Transverse colon (tissue), 4 donors: ENCODE measurements at regions not wholly inside any gene's neighbourhood (a gene's known extent, or its start where the extent isn't known, plus 50 kb on each side); places are given as distances from the start of the nearest gene placed in this dataset.

ENCODE experiments used
- DNase-seq: peaks from one replicate; pipeline ENCODE4 v3.0.0-alpha.2; 2019
- H3K27ac ChIP-seq, 4 donors: fragments of 200-600 bp; sonication (generic); 2 replicates each; pipeline ENCODE4 v1.5.1; 2016 to 2018; ENCODE audit warnings: inconsistent platforms in 4 of 4
- H3K27me3 ChIP-seq: fragments of 200-600 bp; sonication (generic); 2 replicates; pipeline ENCODE4 v1.5.1; 2017; ENCODE audit warnings: inconsistent platforms
- H3K36me3 ChIP-seq, 4 donors: fragments of 200-600 bp; sonication (generic); 2 replicates each; pipeline ENCODE4 v1.5.1; 2017 to 2019; ENCODE audit warnings: inconsistent platforms in 4 of 4
- H3K4me1 ChIP-seq, 4 donors: fragments of 200-600 bp; sonication (generic); 2 replicates each; pipeline ENCODE4 v1.5.1; 2017 to 2020; ENCODE audit warnings: inconsistent platforms in 4 of 4
- H3K4me3 ChIP-seq, 4 donors: fragments of 200-600 bp; sonication (generic); 1 replicate in 1 of 4; 2 replicates in 3 of 4; pipeline versions ENCODE4 v1.5.1 to v1.6.1; 2017 to 2019; ENCODE audit warnings: inconsistent platforms in 4 of 4
- H3K9me3 ChIP-seq, 2 donors: fragments of 200-600 bp; sonication (generic); 2 replicates each; pipeline ENCODE4 v1.5.1; 2017 to 2019; ENCODE audit warnings: inconsistent platforms in 2 of 2
- CTCF ChIP-seq, 5 experiments: fragments of 200-600 bp in 3 of 5; fragments of 450-650 bp in 2 of 5; sonication (generic) in 3 of 5; IDR thresholded peaks; 1 replicate in 2 of 5; 2 replicates in 3 of 5; pipeline ENCODE4 v1.5.1; 2016 to 2017; ENCODE audit warnings: antibody characterized with exemption in 5 of 5, inconsistent platforms in 3 of 5, mild to moderate bottlenecking in 2 of 5, moderate library complexity in 1 of 5
- EP300 ChIP-seq: sonication (generic); formaldehyde crosslinking; IDR thresholded peaks from one replicate; pipeline ENCODE4 v1.6.1; 2017; ENCODE audit warnings: antibody characterized with exemption, low read depth
- POLR2A ChIP-seq: fragments of 450-650 bp; IDR thresholded peaks from one replicate; pipeline ENCODE4 v1.6.1; 2016; ENCODE audit warnings: antibody characterized with exemption, mild to moderate bottlenecking, moderate library complexity
- POLR2AphosphoS5 ChIP-seq, 3 donors: sonication (generic); formaldehyde crosslinking; IDR thresholded peaks; one replicate each; pipeline ENCODE4 v1.6.1; 2016; ENCODE audit warnings: antibody characterized with exemption in 3 of 3
- WGBS, 2 donors: methylation state at CpG; one replicate each; pipeline ENCODE4 v1.1.5; 2018; ENCODE audit warnings: low coverage in 1 of 2; 5-methylcytosine and 5-hydroxymethylcytosine counted together
- in situ Hi-C, 4 donors: fragments of 200-750 bp; cut with MboI; loops; one replicate each; pipeline versions ENCODE4 v1.15.0 to v1.15.1; 2017; ENCODE audit warnings: low sequenced_read_pairs in 3 of 4, low pct_ligation_motif_present in 1 of 4, low pct_unique_long_range_greater_than_20kb in 1 of 4
- intact Hi-C: fragments of 100-400 bp; cut with DNase I; formaldehyde crosslinking; loops from one replicate; pipeline ENCODE4 v1.15.1; 2023; ENCODE audit warnings: low total_unique reads

- Histone ChIP-seq H3K27ac (no peak overlapping the region), H3K36me3 (no peaks in the 10 kb centered on the region), H3K27me3 (no peaks in the 10 kb centered on the region), H3K4me3 (no peak overlapping the region), H3K4me1 (no peaks in the 10 kb centered on the region), H3K9me3 (no peaks in the 10 kb centered on the region)
- in situ Hi-C loops (no loop called here), intact Hi-C loops (no loop called here)
- 84% methylated on average over 2 of the region's 2 CpGs; no CpG with 5 or more reads in 1 of the 2 donors for WGBS, 2 donors
- no peak for DNase-seq
- TF ChIP-seq POLR2A (no peak), CTCF (IDR thresholded peaks at IDR 0.05) (no peak), EP300 (no peak), POLR2AphosphoS5 (IDR thresholded peaks at IDR 0.05) (no peak)
These were observed 341.4 kb upstream of the PODXL start for GRCh38 chr7:131897790-131898165.

GRCh38 chr7:131897016-131897789 is 340.8 kb upstream of the PODXL start:
- H3K27me3 ChIP-seq = no peaks in the 10 kb centered on the region
- TF ChIP-seq EP300 (no peak), CTCF (IDR thresholded peaks at IDR 0.05) (no peak), POLR2A (no peak), POLR2AphosphoS5 (IDR thresholded peaks at IDR 0.05) (no peak)
- 59 to 68% methylated on average over 2 to 6 of the region's 6 CpGs for WGBS, 2 donors
- no peaks in the 10 kb centered on the region for H3K36me3 ChIP-seq
- intact Hi-C loops = no loop called here
- no peak overlapping the region for H3K4me3 ChIP-seq
- no peaks in the 10 kb centered on the region for H3K9me3 ChIP-seq
- no peak overlapping the region for H3K27ac ChIP-seq
- in situ Hi-C loops = no loop called here
- no peaks in the 10 kb centered on the region for H3K4me1 ChIP-seq
- no peak for DNase-seq

- no peak overlapping the region for H3K27ac ChIP-seq
- no peak overlapping the region for H3K4me3 ChIP-seq
- H3K27me3 ChIP-seq = no peaks in the 10 kb centered on the region
- intact Hi-C loops = no loop called here
- in situ Hi-C loops = no loop called here
- no peaks in the 10 kb centered on the region for H3K36me3 ChIP-seq
- TF ChIP-seq POLR2A (no peak), POLR2AphosphoS5 (IDR thresholded peaks at IDR 0.05) (no peak), EP300 (no peak), CTCF (IDR thresholded peaks at IDR 0.05) (no peak)
- 72 to 84% methylated on average over 2 to 7 of the region's 7 CpGs for WGBS, 2 donors
- no peak for DNase-seq
- H3K9me3 ChIP-seq = no peaks in the 10 kb centered on the region
- no peaks in the 10 kb centered on the region for H3K4me1 ChIP-seq
These were observed 339.9 kb upstream of the PODXL start for GRCh38 chr7:131896165-131896863.

- Histone ChIP-seq H3K4me1 (no peaks in the 10 kb centered on the region), H3K36me3 (no peaks in the 10 kb centered on the region), H3K9me3 (no peaks in the 10 kb centered on the region), H3K4me3 (no peak overlapping the region), H3K27me3 (no peaks in the 10 kb centered on the region), H3K27ac (no peak overlapping the region)
- in situ Hi-C loops (no loop called here), intact Hi-C loops (no loop called here)
- no peak for DNase-seq
- no peak for TF ChIP-seq EP300
- no peak for TF ChIP-seq POLR2AphosphoS5 (IDR thresholded peaks at IDR 0.05)
- no peak for TF ChIP-seq POLR2A
- no peak for TF ChIP-seq CTCF (IDR thresholded peaks at IDR 0.05)
- 73 to 88% methylated on average over 2 of the region's 2 CpGs for WGBS, 2 donors
These were observed 339.2 kb upstream of the PODXL start for GRCh38 chr7:131895541-131896164.
